ENCODE measurements at regions not wholly inside any gene's neighbourhood (a gene's known extent, or its start where the extent isn't known, plus 50 kb on each side); places are given as distances from the start of the nearest gene placed in this dataset.
"Not testable (repeated sequence)": the region's sequence is repeated elsewhere in the genome, so short reads cannot be mapped to it uniquely, and the experiment has no call there.

GRCh38 chr3:194054540-194054939 is 81.4 kb upstream of the HES1 start:
- no peak for TF ChIP-seq CTCF (IDR thresholded peaks at IDR 0.05; ENCODE audit: borderline replicate concordance)
- Histone ChIP-seq H3K27ac (replicated peaks) (no peak overlapping the region), H3K9me3 (replicated peaks) (peaks cover 21% of the 10 kb centered on the region), H3K4me1 (peaks cover 12% of the 10 kb centered on the region), H3K4me3 (no peak overlapping the region), H3K36me3 (peaks cover 3% of the 10 kb centered on the region), H3K27me3 (ENCODE audit: low read depth) (peaks cover 13% of the 10 kb centered on the region)
- intact Hi-C loops (cut with micrococcal nuclease): no loop called here
- DNase-seq: no peak

DNA sequence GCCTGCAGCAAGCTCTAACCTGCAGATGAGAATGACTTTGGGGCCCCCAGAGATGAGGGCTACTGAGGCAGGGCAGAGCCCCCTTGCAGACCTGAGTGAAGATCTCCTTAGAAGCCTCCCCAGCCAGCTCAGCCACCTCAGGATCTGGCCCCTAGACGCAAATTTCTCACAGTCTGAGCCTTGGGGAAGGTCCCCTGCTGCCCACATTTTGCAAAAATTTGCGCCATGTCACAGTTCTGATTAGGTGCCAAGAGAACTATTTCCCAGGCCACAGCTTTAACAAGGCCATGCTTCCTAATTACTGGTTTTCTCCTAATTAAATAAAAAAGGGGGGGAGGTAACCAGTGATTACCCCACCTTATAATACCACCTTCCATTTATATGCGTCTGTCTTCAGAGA is 81.0 kb upstream of the HES1 start:
- peaks cover 3% of the 10 kb centered on the region for H3K36me3 ChIP-seq
- H3K9me3 ChIP-seq (replicated peaks): peaks cover 20% of the 10 kb centered on the region
- H3K4me3 ChIP-seq: no peak overlapping the region
- H3K27me3 ChIP-seq (ENCODE audit: low read depth): peaks cover 13% of the 10 kb centered on the region
- intact Hi-C loops (cut with micrococcal nuclease): no loop called here
- peaks cover 12% of the 10 kb centered on the region for H3K4me1 ChIP-seq
- no peak for DNase-seq
- no peak overlapping the region for H3K27ac ChIP-seq (replicated peaks)
- no peak for TF ChIP-seq CTCF (IDR thresholded peaks at IDR 0.05; ENCODE audit: borderline replicate concordance)

DNA sequence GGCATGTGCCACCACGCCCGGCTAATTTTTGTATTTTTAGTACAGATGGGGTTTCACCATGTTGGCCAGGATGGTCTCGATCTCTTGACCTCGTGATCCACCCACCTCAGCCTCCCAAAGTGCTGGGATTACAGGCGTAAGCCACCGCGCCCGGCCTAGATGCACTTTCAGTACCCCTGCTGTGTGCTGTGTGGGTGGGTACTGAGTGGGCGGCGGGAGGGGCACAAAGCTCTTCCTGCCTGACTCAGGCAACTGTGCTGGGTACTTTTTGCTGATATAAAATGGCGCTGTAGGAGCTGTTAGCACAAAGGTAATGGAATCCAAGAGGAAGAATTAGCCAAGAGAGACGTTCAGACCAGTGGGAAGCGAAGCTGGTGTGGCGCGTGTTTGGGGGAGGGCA is 79.6 kb upstream of the HES1 start:
- H3K9me3 ChIP-seq (replicated peaks); H3K36me3 ChIP-seq; H3K27ac ChIP-seq (replicated peaks); DNase-seq; intact Hi-C loops (cut with micrococcal nuclease); H3K4me3 ChIP-seq: not testable (repeated sequence)
- Histone ChIP-seq H3K27me3 (ENCODE audit: low read depth) (peaks cover 13% of the 10 kb centered on the region), H3K4me1 (peaks cover 12% of the 10 kb centered on the region)

DNA sequence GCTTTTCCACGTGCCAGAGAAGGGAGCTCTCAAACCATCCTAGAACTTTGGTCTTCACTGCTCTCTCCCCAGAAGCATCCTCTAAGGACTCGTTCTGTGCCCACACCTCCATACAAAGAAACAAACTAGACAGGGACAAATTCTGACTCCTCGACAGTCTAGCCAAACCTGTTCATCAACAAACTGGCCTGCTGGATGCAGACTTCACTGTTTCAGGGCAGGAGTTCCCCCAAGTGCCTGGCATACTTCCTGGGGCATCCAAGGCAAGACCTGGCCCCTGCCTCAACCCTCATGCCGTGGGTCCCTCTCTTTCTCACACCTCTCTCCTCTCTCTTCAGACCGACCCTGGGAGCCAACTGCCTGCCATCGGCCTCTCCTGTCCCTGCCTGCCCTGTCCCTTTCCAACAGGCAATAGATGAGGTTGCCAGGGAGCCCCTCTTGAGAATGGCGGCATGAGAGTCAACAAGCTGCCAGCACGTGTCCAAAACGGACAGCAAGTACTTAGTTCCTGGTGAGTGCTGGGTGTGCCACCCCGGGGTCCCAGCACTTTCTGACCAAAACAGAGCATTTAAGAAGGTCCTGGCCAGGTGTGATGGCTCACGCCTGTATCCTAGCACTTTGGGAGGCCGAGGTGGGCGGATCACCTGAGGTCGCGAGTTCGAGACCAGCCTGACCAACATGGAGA is 79.1 kb upstream of the HES1 start:
- Histone ChIP-seq H3K4me3 (no peak overlapping the region), H3K27ac (replicated peaks) (no peak overlapping the region), H3K4me1 (peaks cover 12% of the 10 kb centered on the region), H3K9me3 (replicated peaks) (peaks cover 1% of the 10 kb centered on the region), H3K36me3 (no peaks in the 10 kb centered on the region), H3K27me3 (ENCODE audit: low read depth) (peaks cover 13% of the 10 kb centered on the region)
- no peak for DNase-seq
- TF ChIP-seq CTCF (IDR thresholded peaks at IDR 0.05; ENCODE audit: borderline replicate concordance): no peak
- intact Hi-C loops (cut with micrococcal nuclease): no loop called here

- H3K4me3 ChIP-seq: peak overlapping the region; percentile 58
- H3K27me3 ChIP-seq (ENCODE audit: low read depth): peaks cover 13% of the 10 kb centered on the region
- H3K27ac ChIP-seq (replicated peaks): peak overlapping the region; percentile 35
- no peak for TF ChIP-seq CTCF (IDR thresholded peaks at IDR 0.05; ENCODE audit: borderline replicate concordance)
- no peaks in the 10 kb centered on the region for H3K36me3 ChIP-seq
- H3K4me1 ChIP-seq: peaks cover 12% of the 10 kb centered on the region
- no peak for DNase-seq
- intact Hi-C loops (cut with micrococcal nuclease): no loop called here
- no peaks in the 10 kb centered on the region for H3K9me3 ChIP-seq (replicated peaks)
Measured at GRCh38 chr3:194057570-194058188, 78.3 kb upstream of the HES1 start.

DNA sequence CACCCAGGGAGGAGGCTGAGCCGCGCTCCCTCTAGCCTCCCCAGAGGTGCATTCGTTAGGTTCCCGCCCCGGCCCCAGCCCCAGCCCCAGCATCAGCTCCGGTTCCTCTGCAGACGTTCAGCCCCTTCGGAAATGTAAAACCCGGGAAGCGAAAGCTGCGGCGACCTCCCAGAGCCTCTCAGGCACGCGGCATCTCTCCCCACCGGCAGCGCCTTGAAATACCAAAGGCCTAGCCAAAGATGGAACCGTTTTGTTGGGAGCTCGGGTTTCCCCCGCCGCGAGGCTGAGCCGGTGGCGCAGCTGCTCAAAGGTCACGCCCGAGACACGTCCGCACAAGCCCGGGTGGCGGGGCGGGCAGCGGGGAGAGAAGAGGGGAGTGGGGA is 77.8 kb upstream of the HES1 start:
- Histone ChIP-seq H3K4me3 (peak overlapping the region; percentile 58), H3K36me3 (no peaks in the 10 kb centered on the region), H3K9me3 (replicated peaks) (no peaks in the 10 kb centered on the region), H3K27me3 (ENCODE audit: low read depth) (peaks cover 13% of the 10 kb centered on the region), H3K27ac (replicated peaks) (peak overlapping the region; percentile 35), H3K4me1 (peaks cover 12% of the 10 kb centered on the region)
- no peak for TF ChIP-seq CTCF (IDR thresholded peaks at IDR 0.05; ENCODE audit: borderline replicate concordance)
- intact Hi-C loops (cut with micrococcal nuclease): no loop called here
- peak; percentile 63 for DNase-seq

Data from left ventricle myocardium inferior (tissue), 1 donor.